CD14-positive monocyte (primary cell): ENCODE measurements at regions not wholly inside any gene's neighbourhood (a gene's known extent, or its start where the extent isn't known, plus 50 kb on each side); places are given as distances from the start of the nearest gene placed in this dataset.

Source experiments
- DNase-seq, 3 donors: peaks; one replicate each; pipeline ENCODE4 v3.0.0-alpha.2; 2011 to 2022
- H2AFZ ChIP-seq: 2 replicates; pipeline ENCODE4 v1.6.0; 2012; ENCODE audit warnings: mild to moderate bottlenecking, low read depth, low read length, inconsistent platforms; ENCODE audit not compliant: insufficient read depth, poor library complexity, severe bottlenecking
- H3K27ac ChIP-seq, 2 donors: 1 replicate in 1 of 2; 2 replicates in 1 of 2; pipeline ENCODE4 v1.5.1; 2012 to 2013; ENCODE audit warnings: low read length in 2 of 2, control low read depth in 1 of 2, inconsistent platforms in 1 of 2, low read depth in 1 of 2, mild to moderate bottlenecking in 1 of 2
- H3K27me3 ChIP-seq, 2 donors: one replicate each; pipeline versions ENCODE4 v1.6.0 to v1.6.1; 2011 to 2013; ENCODE audit warnings: low read length in 2 of 2; ENCODE audit not compliant: control insufficient read depth in 2 of 2, insufficient read depth in 2 of 2
- H3K36me3 ChIP-seq, 2 donors: replicated peaks in 1 of 2; 1 replicate in 1 of 2; 2 replicates in 1 of 2; pipeline versions ENCODE4 v1.5.1 to v1.6.1; 2012 to 2013; ENCODE audit warnings: low read length in 2 of 2, control low read depth in 1 of 2, inconsistent platforms in 1 of 2, mild to moderate bottlenecking in 1 of 2; ENCODE audit not compliant: insufficient read depth in 2 of 2, control insufficient read depth in 1 of 2
- H3K4me1 ChIP-seq, 2 donors: 1 replicate in 1 of 2; 2 replicates in 1 of 2; pipeline versions ENCODE4 v1.5.1 to v1.6.1; 2012 to 2013; ENCODE audit warnings: low read length in 2 of 2, control low read depth in 1 of 2, inconsistent platforms in 1 of 2, mild to moderate bottlenecking in 1 of 2, moderate library complexity in 1 of 2; ENCODE audit not compliant: insufficient read depth in 2 of 2, control insufficient read depth in 1 of 2
- H3K4me2 ChIP-seq: replicated peaks from 2 replicates; pipeline ENCODE3; 2012; ENCODE audit warnings: low read length, moderate library complexity, mild to moderate bottlenecking; ENCODE audit not compliant: poor library complexity, severe bottlenecking; ENCODE audit errors: extremely low read depth
- H3K4me3 ChIP-seq, 3 experiments: fragments of 200-600 bp in 1 of 3; sonication (generic) in 1 of 3; replicated peaks in 1 of 3; 1 replicate in 2 of 3; 2 replicates in 1 of 3; pipeline ENCODE4 v1.5.1; 2011 to 2013; ENCODE audit warnings: low read length in 3 of 3, mild to moderate bottlenecking in 3 of 3, control low read depth in 2 of 3, low read depth in 2 of 3, inconsistent platforms in 1 of 3, moderate library complexity in 1 of 3
- H3K79me2 ChIP-seq: 2 replicates; pipeline ENCODE4 v1.6.0; 2012; ENCODE audit warnings: mild to moderate bottlenecking, control low read depth, inconsistent platforms, low read length, moderate library complexity; ENCODE audit not compliant: insufficient read depth
- H3K9ac ChIP-seq: 2 replicates; pipeline ENCODE4 v1.6.0; 2017; ENCODE audit warnings: low read length, mild to moderate bottlenecking; ENCODE audit not compliant: insufficient read depth, poor library complexity, severe bottlenecking
- H3K9me3 ChIP-seq, 2 donors: replicated peaks in 1 of 2; 1 replicate in 1 of 2; 2 replicates in 1 of 2; pipeline versions ENCODE4 v1.5.1 to v1.6.1; 2012 to 2013; ENCODE audit warnings: low read length in 2 of 2, control low read depth in 1 of 2; ENCODE audit not compliant: control insufficient read depth in 1 of 2, insufficient read depth in 1 of 2
- H4K20me1 ChIP-seq: 2 replicates; pipeline ENCODE4 v1.6.0; 2012; ENCODE audit warnings: mild to moderate bottlenecking, low read length, control low read depth, moderate library complexity; ENCODE audit not compliant: insufficient read depth
- H3K27ac Mint-ChIP-seq, 7 donors: one replicate each; pipeline ENCODE4 v1.8.0; 2020; ENCODE audit warnings: mild to moderate bottlenecking in 7 of 7, mixed read lengths in 7 of 7, moderate library complexity in 6 of 7, inconsistent platforms in 2 of 7
- H3K27me3 Mint-ChIP-seq, 3 donors: one replicate each; pipeline ENCODE4 v1.8.0; 2021 to 2022; ENCODE audit warnings: low read depth in 3 of 3, mild to moderate bottlenecking in 3 of 3, mixed read lengths in 3 of 3, moderate library complexity in 3 of 3, inconsistent platforms in 1 of 3
- H3K36me3 Mint-ChIP-seq, 2 donors: one replicate each; pipeline ENCODE4 v1.8.0; 2020; ENCODE audit warnings: mixed read lengths in 2 of 2, inconsistent platforms in 1 of 2, mild to moderate bottlenecking in 1 of 2
- H3K4me1 Mint-ChIP-seq: one replicate; pipeline ENCODE4 v1.8.0; 2020; ENCODE audit warnings: mild to moderate bottlenecking, mixed read lengths
- H3K4me3 Mint-ChIP-seq, 2 donors: one replicate each; pipeline ENCODE4 v1.8.0; 2020; ENCODE audit warnings: mild to moderate bottlenecking in 2 of 2, mixed read lengths in 2 of 2, moderate library complexity in 1 of 2
- H3K9me3 Mint-ChIP-seq, 7 donors: one replicate each; pipeline ENCODE4 v1.8.0; 2020 to 2022; ENCODE audit warnings: mixed read lengths in 7 of 7, mild to moderate bottlenecking in 6 of 7, moderate library complexity in 6 of 7, inconsistent platforms in 2 of 7
- CTCF ChIP-seq: fragments of 200-600 bp; IDR thresholded peaks from one replicate; pipeline ENCODE4 v1.8.0; 2022; ENCODE audit warnings: antibody characterized with exemption, mild to moderate bottlenecking
- WGBS: methylation state at CpG from one replicate; pipeline ENCODE4 v1.1.5; 2013; ENCODE audit warnings: missing lambda C conversion rate; ENCODE audit not compliant: insufficient coverage; 5-methylcytosine and 5-hydroxymethylcytosine counted together
- intact Hi-C, 2 donors: fragments of 100-400 bp; cut with micrococcal nuclease; formaldehyde crosslinking; loops; one replicate each; pipeline versions ENCODE4 v1.15.0 to v1.15.1; 2023

- no peak overlapping the region for H3K9ac ChIP-seq
- Mint-ChIP-seq H3K9me3 (peaks cover 0 to 4% (median 0%) of the 10 kb centered on the region in 7 donors), H3K27ac (no peak overlapping the region), H3K4me3 (no peak overlapping the region), H3K27me3 (no peaks in the 10 kb centered on the region), H3K4me1 (peaks cover 9% of the 10 kb centered on the region), H3K36me3 (no peaks in the 10 kb centered on the region)
- H3K9me3 ChIP-seq = no peaks in the 10 kb centered on the region
- WGBS = no CpG with 5 or more reads among the region's 1 CpG
- no peak overlapping the region for H3K4me2 ChIP-seq
- no peak overlapping the region for H3K4me3 ChIP-seq
- H3K27ac ChIP-seq = no peak overlapping the region
- no peaks in the 10 kb centered on the region for H3K36me3 ChIP-seq
- intact Hi-C loops = no loop called here
- no peak overlapping the region for H2AFZ ChIP-seq
- no peak for TF ChIP-seq CTCF
- H4K20me1 ChIP-seq = no peaks in the 10 kb centered on the region
- H3K4me1 ChIP-seq = no peaks in the 10 kb centered on the region
- H3K27me3 ChIP-seq = no peaks in the 10 kb centered on the region
- H3K79me2 ChIP-seq = no peaks in the 10 kb centered on the region
- DNase-seq = peak in 2 of 3 donors; percentile 37 to 63
These were observed 220.8 kb upstream of the RFX3 start for GRCh38 chr9:3746296-3747275.

- intact Hi-C loops = no loop called here
- no peaks in the 10 kb centered on the region for H4K20me1 ChIP-seq
- H3K27me3 ChIP-seq = no peaks in the 10 kb centered on the region
- peaks cover 0 to 4% (median 0%) of the 10 kb centered on the region in 7 donors for H3K9me3 Mint-ChIP-seq
- no peaks in the 10 kb centered on the region for H3K36me3 ChIP-seq
- no peak overlapping the region for H3K27ac ChIP-seq
- H3K4me1 Mint-ChIP-seq = peaks cover 13% of the 10 kb centered on the region
- no peak overlapping the region for H2AFZ ChIP-seq
- H3K9me3 ChIP-seq = no peaks in the 10 kb centered on the region
- H3K9ac ChIP-seq = no peak overlapping the region
- WGBS = no CpG with 5 or more reads among the region's 2 CpGs
- H3K27ac Mint-ChIP-seq = no peak overlapping the region
- peaks cover 0 to 2% (median 2%) of the 10 kb centered on the region in 3 donors for H3K27me3 Mint-ChIP-seq
- no peak overlapping the region for H3K4me3 ChIP-seq
- no peak for DNase-seq
- no peak overlapping the region for H3K4me3 Mint-ChIP-seq
- no peak overlapping the region for H3K4me2 ChIP-seq
- TF ChIP-seq CTCF = no peak
- H3K79me2 ChIP-seq = no peaks in the 10 kb centered on the region
- H3K4me1 ChIP-seq = no peaks in the 10 kb centered on the region
- H3K36me3 Mint-ChIP-seq = no peaks in the 10 kb centered on the region
These were observed 218.2 kb upstream of the RFX3 start for GRCh38 chr9:3743901-3744413.
